ENCODE measurements at regions not wholly inside any gene's neighbourhood (a gene's known extent, or its start where the extent isn't known, plus 50 kb on each side); places are given as distances from the start of the nearest gene placed in this dataset.

- H3K9me3 Mint-ChIP-seq = no peaks in the 10 kb centered on the region
- POLR2A ChIA-PET = no interaction called here
- TF ChIP-seq ZBTB43 (CRISPR knock-in tag; IDR thresholded peaks at IDR 0.05) (no peak), GTF2I (CRISPR knock-in tag; conservative IDR thresholded peaks at IDR 0.05) (no peak), FOXP4 (CRISPR knock-in tag; IDR thresholded peaks at IDR 0.05) (no peak), ZNF532 (CRISPR knock-in tag; IDR thresholded peaks at IDR 0.05; ENCODE audit: borderline replicate concordance) (no peak), ATF1 (CRISPR knock-in tag; IDR thresholded peaks at IDR 0.05) (no peak), TCF7 (CRISPR knock-in tag; IDR thresholded peaks at IDR 0.05; ENCODE audit: low read depth) (no peak), CTCF (IDR thresholded peaks at IDR 0.05) (no peak), IRF2 (CRISPR knock-in tag; IDR thresholded peaks at IDR 0.05; ENCODE audit: borderline replicate concordance, low read depth) (no peak), CREM (CRISPR knock-in tag; IDR thresholded peaks at IDR 0.05) (no peak), NFYB (CRISPR knock-in tag; conservative IDR thresholded peaks at IDR 0.05; ENCODE audit: low read depth) (no peak), AR (CRISPR knock-in tag; IDR thresholded peaks at IDR 0.05) (no peak), GABPB1 (CRISPR knock-in tag; IDR thresholded peaks at IDR 0.05) (no peak), PRRX2 (CRISPR knock-in tag; IDR thresholded peaks at IDR 0.05) (no peak), STAT6 (CRISPR knock-in tag; conservative IDR thresholded peaks at IDR 0.05; ENCODE audit: low read depth) (no peak), SMAD4 (CRISPR knock-in tag; IDR thresholded peaks at IDR 0.05) (no peak), TEAD1 (CRISPR knock-in tag; IDR thresholded peaks at IDR 0.05) (no peak), AFF4 (CRISPR knock-in tag; IDR thresholded peaks at IDR 0.05; ENCODE audit: borderline replicate concordance) (no peak), TEAD4 (CRISPR knock-in tag; IDR thresholded peaks at IDR 0.05) (no peak), NFATC4 (CRISPR knock-in tag; IDR thresholded peaks at IDR 0.05) (no peak), KAT7 (CRISPR knock-in tag; IDR thresholded peaks at IDR 0.05; ENCODE audit: borderline replicate concordance) (no peak)
- DNase-seq (ENCODE audit: low spot score) (no peak), ATAC-seq (no peak)
- no peak overlapping the region for H3K4me3 Mint-ChIP-seq
- peaks cover 2% of the 10 kb centered on the region; the same call in 1 of the 2 replicates for H3K27me3 Mint-ChIP-seq (ENCODE audit: low read depth)
- no peak overlapping the region for H3K27ac Mint-ChIP-seq
- H3K36me3 Mint-ChIP-seq = no peaks in the 10 kb centered on the region
- H3K4me1 Mint-ChIP-seq = peaks cover 7% of the 10 kb centered on the region
- CTCF ChIA-PET = no interaction called here
Observed at GRCh38 chr12:65634061-65634460, 190.2 kb upstream of the HMGA2 start.
